Mucosa of rectum (tissue), 2 donors: ENCODE measurements at regions not wholly inside any gene's neighbourhood (a gene's known extent, or its start where the extent isn't known, plus 50 kb on each side); places are given as distances from the start of the nearest gene placed in this dataset.

Experiments
- H3K27ac ChIP-seq, 2 donors: one replicate each; pipeline ENCODE4 v1.7.0; 2013; ENCODE audit warnings: inconsistent platforms in 2 of 2, low read depth in 2 of 2, low read length in 2 of 2
- H3K27me3 ChIP-seq, 2 donors: one replicate each; pipeline ENCODE4 v1.7.0; 2013; ENCODE audit warnings: low read length in 2 of 2; ENCODE audit not compliant: control insufficient read depth in 2 of 2, insufficient read depth in 2 of 2
- H3K36me3 ChIP-seq, 2 donors: one replicate each; pipeline ENCODE4 v1.7.0; 2013; ENCODE audit warnings: low read length in 2 of 2; ENCODE audit not compliant: control insufficient read depth in 2 of 2, insufficient read depth in 2 of 2
- H3K4me1 ChIP-seq, 2 donors: one replicate each; pipeline ENCODE4 v1.7.0; 2013; ENCODE audit warnings: low read length in 2 of 2, mild to moderate bottlenecking in 1 of 2; ENCODE audit not compliant: control insufficient read depth in 2 of 2, insufficient read depth in 2 of 2
- H3K4me3 ChIP-seq, 2 donors: one replicate each; pipeline ENCODE4 v1.7.0; 2013; ENCODE audit warnings: low read length in 2 of 2
- H3K9ac ChIP-seq, 2 donors: one replicate each; pipeline ENCODE4 v1.7.0; 2013; ENCODE audit warnings: low read length in 2 of 2, low read depth in 1 of 2, mild to moderate bottlenecking in 1 of 2
- H3K9me3 ChIP-seq, 2 donors: one replicate each; pipeline ENCODE4 v1.7.0; 2013; ENCODE audit warnings: low read length in 2 of 2; ENCODE audit not compliant: control insufficient read depth in 2 of 2
- donor health status: healthy.
- donor health status: Normal muscosa, but diverticular disease.

- Histone ChIP-seq H3K27ac (peak overlapping the region; percentile 53 to 57), H3K36me3 (no peaks in the 10 kb centered on the region), H3K4me3 (no peak overlapping the region)
Measured at GRCh38 chr3:72296477-72297111, 511.6 kb upstream of the PROK2 start.

GRCh38 chr3:72295962-72296450, 511.1 kb upstream of the PROK2 start:
- no peaks in the 10 kb centered on the region for H3K9me3 ChIP-seq
- no peaks in the 10 kb centered on the region for H3K27me3 ChIP-seq
- no peaks in the 10 kb centered on the region for H3K36me3 ChIP-seq
- no peaks in the 10 kb centered on the region for H3K4me1 ChIP-seq
- H3K9ac ChIP-seq = no peak overlapping the region
- H3K4me3 ChIP-seq = no peak overlapping the region
- H3K27ac ChIP-seq = peak overlapping the region; percentile 53 to 57

More at GRCh38 chr3:72296477-72297111, 511.6 kb upstream of the PROK2 start:
- Histone ChIP-seq H3K9me3 (no peaks in the 10 kb centered on the region), H3K9ac (no peak overlapping the region), H3K27me3 (no peaks in the 10 kb centered on the region), H3K4me1 (no peaks in the 10 kb centered on the region)

DNA sequence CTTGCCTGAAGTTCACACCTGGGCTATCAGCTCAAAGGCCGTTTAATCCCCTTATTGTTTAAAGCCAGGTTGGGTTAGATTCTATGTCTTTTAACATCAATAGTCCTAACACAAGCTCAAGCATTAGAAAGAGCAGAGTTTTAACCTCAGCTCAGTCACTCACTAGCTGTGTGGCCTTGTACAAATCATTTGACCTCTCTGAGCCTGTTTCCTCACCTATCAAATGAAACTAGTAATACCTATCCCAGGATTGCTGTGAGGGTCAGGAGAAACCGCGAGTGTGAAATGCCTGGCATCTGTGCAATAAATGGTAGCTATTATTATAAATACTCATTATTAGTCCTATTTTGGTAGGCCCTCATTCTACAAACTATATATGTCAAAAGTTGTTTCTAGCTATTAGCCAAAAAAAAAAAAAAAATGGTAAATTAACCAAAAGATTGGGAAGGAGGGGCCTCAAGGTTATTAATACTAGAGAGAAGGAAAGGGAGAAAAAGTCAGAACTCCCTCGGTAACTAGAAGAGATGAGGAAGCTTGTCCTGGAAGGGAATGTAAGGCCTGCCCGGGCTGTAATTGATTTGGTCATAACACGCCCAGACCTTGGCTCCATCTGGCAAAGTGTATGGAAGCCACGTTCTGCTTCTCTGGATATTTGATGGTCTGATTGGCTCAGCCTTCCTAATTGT, 510.5 kb upstream of the PROK2 start:
- no peak overlapping the region for H3K4me3 ChIP-seq
- no peaks in the 10 kb centered on the region for H3K36me3 ChIP-seq
- no peak overlapping the region for H3K9ac ChIP-seq
- H3K27me3 ChIP-seq = no peaks in the 10 kb centered on the region
- peak overlapping the region in 1 of 2 donors; percentile 27 for H3K27ac ChIP-seq
- no peaks in the 10 kb centered on the region for H3K4me1 ChIP-seq
- no peaks in the 10 kb centered on the region for H3K9me3 ChIP-seq

GRCh38 chr3:72290859-72291638, 506.1 kb upstream of the PROK2 start:
- H3K9me3 ChIP-seq = no peaks in the 10 kb centered on the region
- H3K9ac ChIP-seq = no peak overlapping the region
- H3K36me3 ChIP-seq = no peaks in the 10 kb centered on the region
- H3K27ac ChIP-seq = no peak overlapping the region
- no peak overlapping the region for H3K4me3 ChIP-seq
- no peaks in the 10 kb centered on the region for H3K27me3 ChIP-seq
- H3K4me1 ChIP-seq = no peaks in the 10 kb centered on the region

GRCh38 chr3:72289692-72290071, 504.7 kb upstream of the PROK2 start:
- peak overlapping the region in 1 of 2 donors; percentile 46 for H3K4me3 ChIP-seq

GRCh38 chr3:72288955-72289691, 504.2 kb upstream of the PROK2 start:
- no peak overlapping the region for H3K27ac ChIP-seq
- H3K27me3 ChIP-seq = no peaks in the 10 kb centered on the region
- H3K4me3 ChIP-seq = peak overlapping the region; percentile 37 to 46
- no peaks in the 10 kb centered on the region for H3K36me3 ChIP-seq
- no peak overlapping the region for H3K9ac ChIP-seq
- H3K9me3 ChIP-seq = no peaks in the 10 kb centered on the region
- H3K4me1 ChIP-seq = no peaks in the 10 kb centered on the region

More at GRCh38 chr3:72289692-72290071, 504.7 kb upstream of the PROK2 start:
- no peak overlapping the region for H3K27ac ChIP-seq
- H3K4me1 ChIP-seq = no peaks in the 10 kb centered on the region
- H3K27me3 ChIP-seq = no peaks in the 10 kb centered on the region
- no peaks in the 10 kb centered on the region for H3K9me3 ChIP-seq
- no peak overlapping the region for H3K9ac ChIP-seq
- no peaks in the 10 kb centered on the region for H3K36me3 ChIP-seq

- Histone ChIP-seq H3K9me3 (no peaks in the 10 kb centered on the region), H3K27ac (no peak overlapping the region), H3K4me3 (no peak overlapping the region), H3K4me1 (no peaks in the 10 kb centered on the region), H3K27me3 (no peaks in the 10 kb centered on the region), H3K9ac (no peak overlapping the region), H3K36me3 (no peaks in the 10 kb centered on the region)
Measured at GRCh38 chr3:72287956-72288355, 503.0 kb upstream of the PROK2 start.

DNA sequence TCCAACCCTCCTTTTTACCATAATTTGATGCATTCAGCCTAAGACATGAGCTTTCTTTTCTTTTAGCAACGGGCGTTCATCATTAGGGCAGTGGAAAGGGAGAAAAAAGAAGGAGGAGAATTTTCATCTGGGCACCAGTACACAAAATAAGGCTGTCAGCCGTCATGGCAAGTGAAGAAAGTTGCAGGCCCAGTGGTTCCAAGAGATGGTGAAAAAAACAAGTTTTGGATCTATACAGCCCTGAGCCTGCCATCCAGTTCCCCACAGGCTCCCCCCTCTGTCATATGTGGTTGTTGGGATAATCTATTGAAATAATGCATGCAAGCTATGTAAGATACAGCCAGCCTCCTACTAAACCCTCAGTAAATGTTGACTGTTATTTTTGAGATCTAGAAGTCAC, 500.6 kb upstream of the PROK2 start:
- peaks cover 0 to 3% of the 10 kb centered on the region in 2 donors for H3K27me3 ChIP-seq
- no peak overlapping the region for H3K9ac ChIP-seq
- no peak overlapping the region for H3K27ac ChIP-seq
- H3K36me3 ChIP-seq = no peaks in the 10 kb centered on the region
- no peaks in the 10 kb centered on the region for H3K9me3 ChIP-seq
- H3K4me3 ChIP-seq = no peak overlapping the region
- H3K4me1 ChIP-seq = no peaks in the 10 kb centered on the region

DNA sequence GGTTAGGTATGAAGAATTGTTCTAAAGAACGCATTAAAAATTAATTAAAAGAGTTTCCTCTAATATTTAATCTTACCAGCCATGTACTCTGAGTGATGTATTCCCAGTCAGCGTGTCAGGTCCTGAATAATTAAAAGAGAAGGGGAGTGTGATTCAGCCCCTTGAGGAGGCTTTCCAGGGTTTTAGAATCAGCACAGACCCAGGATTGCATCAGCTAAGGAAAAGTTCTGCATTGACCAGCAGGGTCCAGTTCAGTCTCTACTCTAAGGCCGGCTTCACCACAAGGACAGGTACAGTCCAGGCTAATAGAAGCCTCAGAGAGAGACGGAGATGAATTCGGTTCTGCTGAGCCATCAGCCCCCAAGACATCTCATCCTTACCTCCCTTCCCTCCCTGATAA, 499.5 kb upstream of the PROK2 start:
- Histone ChIP-seq H3K36me3 (no peaks in the 10 kb centered on the region), H3K27ac (no peak overlapping the region), H3K9me3 (no peaks in the 10 kb centered on the region), H3K4me3 (no peak overlapping the region), H3K9ac (no peak overlapping the region), H3K27me3 (peaks cover 0 to 3% of the 10 kb centered on the region in 2 donors), H3K4me1 (no peaks in the 10 kb centered on the region)
